ENCODE measurements at regions not wholly inside any gene's neighbourhood (a gene's known extent, or its start where the extent isn't known, plus 50 kb on each side); places are given as distances from the start of the nearest gene placed in this dataset.

GRCh38 chr10:29158066-29158465 is 130.8 kb upstream of the LYZL1 start:
- H3K4me3 ChIP-seq = no peak overlapping the region
- no peaks in the 10 kb centered on the region for H3K27me3 ChIP-seq
- no peaks in the 10 kb centered on the region for H3K36me3 ChIP-seq
- DNase-seq = no peak
- no peaks in the 10 kb centered on the region for H3K9me3 ChIP-seq

- no peaks in the 10 kb centered on the region for H3K36me3 ChIP-seq
- H3K4me3 ChIP-seq = no peak overlapping the region
- peak; percentile 87 for DNase-seq
- no peaks in the 10 kb centered on the region for H3K27me3 ChIP-seq
- H3K9me3 ChIP-seq = peaks cover 8% of the 10 kb centered on the region
Observed at GRCh38 chr10:29160150-29160617, 128.7 kb upstream of the LYZL1 start.

- H3K27me3 ChIP-seq = no peaks in the 10 kb centered on the region
- DNase-seq = peak; percentile 48
- H3K4me3 ChIP-seq = no peak overlapping the region
- peaks cover 31% of the 10 kb centered on the region for H3K9me3 ChIP-seq
- H3K36me3 ChIP-seq = no peaks in the 10 kb centered on the region
Observed at GRCh38 chr10:29163746-29164145, 125.1 kb upstream of the LYZL1 start.

- DNase-seq = no peak
- Histone ChIP-seq H3K4me3 (no peak overlapping the region), H3K9me3 (peaks cover 38% of the 10 kb centered on the region), H3K27me3 (no peaks in the 10 kb centered on the region), H3K36me3 (no peaks in the 10 kb centered on the region)
Observed at GRCh38 chr10:29166713-29167112, 122.2 kb upstream of the LYZL1 start.

- H3K9me3 ChIP-seq = peaks cover 38% of the 10 kb centered on the region
- no peak for DNase-seq
- no peak overlapping the region for H3K4me3 ChIP-seq
- H3K36me3 ChIP-seq = no peaks in the 10 kb centered on the region
- no peaks in the 10 kb centered on the region for H3K27me3 ChIP-seq
Observed at GRCh38 chr10:29169021-29169420, 119.8 kb upstream of the LYZL1 start.

- Histone ChIP-seq H3K27me3 (no peaks in the 10 kb centered on the region), H3K9me3 (peaks cover 18% of the 10 kb centered on the region), H3K36me3 (no peaks in the 10 kb centered on the region), H3K4me3 (no peak overlapping the region)
- DNase-seq = no peak
Observed at GRCh38 chr10:29171717-29172116, 117.2 kb upstream of the LYZL1 start.

GRCh38 chr10:29174389-29174788 is 114.5 kb upstream of the LYZL1 start:
- Histone ChIP-seq H3K36me3 (no peaks in the 10 kb centered on the region), H3K4me3 (no peak overlapping the region), H3K9me3 (peaks cover 4% of the 10 kb centered on the region), H3K27me3 (no peaks in the 10 kb centered on the region)
- DNase-seq = no peak

- no peak for DNase-seq
- H3K36me3 ChIP-seq = no peaks in the 10 kb centered on the region
- no peak overlapping the region for H3K4me3 ChIP-seq
Observed at GRCh38 chr10:29176845-29177832, 111.7 kb upstream of the LYZL1 start.

GRCh38 chr10:29181936-29182335 is 106.9 kb upstream of the LYZL1 start:
- no peak overlapping the region for H3K4me3 ChIP-seq
- no peaks in the 10 kb centered on the region for H3K27me3 ChIP-seq
- H3K36me3 ChIP-seq = no peaks in the 10 kb centered on the region
- DNase-seq = no peak
- H3K9me3 ChIP-seq = no peaks in the 10 kb centered on the region

More at GRCh38 chr10:29176845-29177832, 111.7 kb upstream of the LYZL1 start:
- Histone ChIP-seq H3K27me3 (no peaks in the 10 kb centered on the region), H3K9me3 (no peaks in the 10 kb centered on the region; the same call in 1 of the 2 replicates)

- no peak for DNase-seq
- Histone ChIP-seq H3K36me3 (no peaks in the 10 kb centered on the region), H3K4me3 (no peak overlapping the region), H3K27me3 (no peaks in the 10 kb centered on the region), H3K9me3 (no peaks in the 10 kb centered on the region)
Observed at GRCh38 chr10:29183301-29183945, 105.4 kb upstream of the LYZL1 start.

GRCh38 chr10:29184205-29185000 is 104.5 kb upstream of the LYZL1 start:
- Histone ChIP-seq H3K36me3 (no peaks in the 10 kb centered on the region), H3K4me3 (no peak overlapping the region), H3K9me3 (no peaks in the 10 kb centered on the region), H3K27me3 (no peaks in the 10 kb centered on the region)
- DNase-seq = no peak

GRCh38 chr10:29185050-29185449 is 103.8 kb upstream of the LYZL1 start:
- no peaks in the 10 kb centered on the region for H3K9me3 ChIP-seq
- DNase-seq = no peak
- H3K27me3 ChIP-seq = no peaks in the 10 kb centered on the region
- no peak overlapping the region for H3K4me3 ChIP-seq
- no peaks in the 10 kb centered on the region for H3K36me3 ChIP-seq

GRCh38 chr10:29186221-29186620 is 102.6 kb upstream of the LYZL1 start:
- no peak overlapping the region for H3K4me3 ChIP-seq
- no peak for DNase-seq
- no peaks in the 10 kb centered on the region for H3K27me3 ChIP-seq
- H3K9me3 ChIP-seq = no peaks in the 10 kb centered on the region
- no peaks in the 10 kb centered on the region for H3K36me3 ChIP-seq

GRCh38 chr10:29189256-29189655 is 99.6 kb upstream of the LYZL1 start:
- Histone ChIP-seq H3K4me3 (no peak overlapping the region), H3K36me3 (no peaks in the 10 kb centered on the region)
- DNase-seq = peak; percentile 94

GRCh38 chr10:29191674-29192073 is 97.2 kb upstream of the LYZL1 start:
- DNase-seq = no peak
- no peaks in the 10 kb centered on the region for H3K36me3 ChIP-seq
- no peak overlapping the region for H3K4me3 ChIP-seq
- H3K27me3 ChIP-seq = no peaks in the 10 kb centered on the region
- no peaks in the 10 kb centered on the region for H3K9me3 ChIP-seq

More at GRCh38 chr10:29189256-29189655, 99.6 kb upstream of the LYZL1 start:
- H3K9me3 ChIP-seq = no peaks in the 10 kb centered on the region
- H3K27me3 ChIP-seq = no peaks in the 10 kb centered on the region

GRCh38 chr10:29199339-29199738 is 89.5 kb upstream of the LYZL1 start:
- Histone ChIP-seq H3K9me3 (no peaks in the 10 kb centered on the region), H3K4me3 (no peak overlapping the region), H3K27me3 (no peaks in the 10 kb centered on the region), H3K36me3 (no peaks in the 10 kb centered on the region)
- DNase-seq = no peak

Data from MG63 (cell line).